ENCODE measurements at regions not wholly inside any gene's neighbourhood (a gene's known extent, or its start where the extent isn't known, plus 50 kb on each side); places are given as distances from the start of the nearest gene placed in this dataset.
"Not testable (repeated sequence)": the region's sequence is repeated elsewhere in the genome, so short reads cannot be mapped to it uniquely, and the experiment has no call there.

DNA sequence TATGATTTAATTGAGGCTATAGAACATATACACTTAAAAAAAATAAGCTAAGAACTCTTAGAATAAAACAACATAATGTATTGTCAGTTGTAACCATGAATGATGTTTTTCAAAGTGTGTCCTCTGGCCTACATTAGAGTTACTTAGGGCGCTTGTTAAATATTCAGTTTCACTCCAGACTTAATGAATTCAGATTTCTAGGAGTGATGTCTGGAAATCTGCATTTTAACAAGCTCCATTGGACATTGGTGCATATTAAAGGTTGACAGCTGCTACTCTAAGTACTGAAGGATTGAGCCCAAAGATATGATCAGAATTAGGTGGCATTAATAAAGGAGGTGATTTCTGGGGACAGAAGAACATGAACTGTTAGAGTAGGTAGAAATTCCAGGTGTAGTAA lies 66.9 kb upstream of the LRRC37A2 start:
- TF ChIP-seq, protein P1, sequence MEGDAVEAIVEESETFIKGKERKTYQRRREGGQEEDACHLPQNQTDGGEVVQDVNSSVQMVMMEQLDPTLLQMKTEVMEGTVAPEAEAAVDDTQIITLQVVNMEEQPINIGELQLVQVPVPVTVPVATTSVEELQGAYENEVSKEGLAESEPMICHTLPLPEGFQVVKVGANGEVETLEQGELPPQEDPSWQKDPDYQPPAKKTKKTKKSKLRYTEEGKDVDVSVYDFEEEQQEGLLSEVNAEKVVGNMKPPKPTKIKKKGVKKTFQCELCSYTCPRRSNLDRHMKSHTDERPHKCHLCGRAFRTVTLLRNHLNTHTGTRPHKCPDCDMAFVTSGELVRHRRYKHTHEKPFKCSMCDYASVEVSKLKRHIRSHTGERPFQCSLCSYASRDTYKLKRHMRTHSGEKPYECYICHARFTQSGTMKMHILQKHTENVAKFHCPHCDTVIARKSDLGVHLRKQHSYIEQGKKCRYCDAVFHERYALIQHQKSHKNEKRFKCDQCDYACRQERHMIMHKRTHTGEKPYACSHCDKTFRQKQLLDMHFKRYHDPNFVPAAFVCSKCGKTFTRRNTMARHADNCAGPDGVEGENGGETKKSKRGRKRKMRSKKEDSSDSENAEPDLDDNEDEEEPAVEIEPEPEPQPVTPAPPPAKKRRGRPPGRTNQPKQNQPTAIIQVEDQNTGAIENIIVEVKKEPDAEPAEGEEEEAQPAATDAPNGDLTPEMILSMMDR (IDR thresholded peaks at IDR 0.05): not testable (repeated sequence)
- not testable (repeated sequence) for TF ChIP-seq POLR2A (IDR thresholded peaks at IDR 0.05)
